NB4 (cell line): ENCODE measurements at regions not wholly inside any gene's neighbourhood (a gene's known extent, or its start where the extent isn't known, plus 50 kb on each side); places are given as distances from the start of the nearest gene placed in this dataset.

Experiments used
- CTCF ChIP-seq: IDR thresholded peaks from one replicate; pipeline ENCODE4 v1.5.1; 2012; ENCODE audit warnings: low read depth, low read length
- MYC ChIP-seq: IDR thresholded peaks from 2 replicates; pipeline ENCODE4 v1.6.1; 2011; ENCODE audit warnings: low read depth, low read length
- POLR2A ChIP-seq: IDR thresholded peaks from 2 replicates; pipeline ENCODE4 v1.6.1; 2011; ENCODE audit warnings: mild to moderate bottlenecking; ENCODE audit not compliant: insufficient read length; ENCODE audit errors: extremely low read depth
- TF ChIP-seq, protein P1 (sequence below): IDR thresholded peaks from 2 replicates; pipeline ENCODE4 v1.6.1; 2011; ENCODE audit warnings: low read depth, low read length

- TF ChIP-seq POLR2A (no peak), CTCF (no peak), MYC (no peak)
- TF ChIP-seq, protein P1, sequence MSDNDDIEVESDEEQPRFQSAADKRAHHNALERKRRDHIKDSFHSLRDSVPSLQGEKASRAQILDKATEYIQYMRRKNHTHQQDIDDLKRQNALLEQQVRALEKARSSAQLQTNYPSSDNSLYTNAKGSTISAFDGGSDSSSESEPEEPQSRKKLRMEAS, result no peak
Measured at GRCh38 chr3:176570992-176571391, 626.3 kb downstream of the TBL1XR1 start.
